ENCODE measurements at regions not wholly inside any gene's neighbourhood (a gene's known extent, or its start where the extent isn't known, plus 50 kb on each side); places are given as distances from the start of the nearest gene placed in this dataset.
A peak's percentile ranks its signal among the peaks of the same experiment; 100 is the strongest.

DNA sequence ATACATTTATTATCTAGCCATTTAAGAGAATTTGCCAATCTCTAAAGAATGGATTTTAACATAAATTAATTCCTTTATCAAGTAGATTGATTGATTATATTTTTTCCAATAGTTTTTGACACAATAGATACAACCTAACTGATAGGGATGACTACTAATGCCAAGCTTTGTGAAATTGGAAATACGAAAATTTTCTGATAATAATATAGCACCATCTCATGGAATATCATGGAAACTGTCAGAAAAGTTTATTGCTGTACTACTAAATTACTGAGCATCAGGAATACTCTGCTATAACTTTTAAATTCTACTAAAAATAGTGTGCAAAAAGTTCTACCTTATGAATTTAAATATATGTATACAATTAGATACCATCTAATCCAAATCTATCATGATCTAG, 101.8 kb upstream of the MAP2 start:
- Histone ChIP-seq H2AFZ (ENCODE audit: low read length) (no peak overlapping the region), H3K4me2 (ENCODE audit: low read length) (no peak overlapping the region), H3K4me3 (ENCODE audit: low read depth, low read length, poor library complexity, severe bottlenecking) (no peak overlapping the region), H3K9me2 (ENCODE audit: insufficient read depth, low read length) (no peaks in the 10 kb centered on the region), H3K4me1 (ENCODE audit: insufficient read depth, low read length, poor library complexity, severe bottlenecking) (no peaks in the 10 kb centered on the region), H4K20me1 (ENCODE audit: insufficient read depth, low read length) (no peaks in the 10 kb centered on the region), H3K27ac (ENCODE audit: low read depth, low read length, poor library complexity, severe bottlenecking) (no peak overlapping the region), H3K79me2 (ENCODE audit: insufficient read depth, low read depth, low read length) (no peaks in the 10 kb centered on the region), H3K36me3 (ENCODE audit: insufficient read depth, low read length) (no peaks in the 10 kb centered on the region), H3K9me3 (ENCODE audit: low read length) (no peaks in the 10 kb centered on the region)
- no TSS peak for BruUV-seq (replicated peaks)
- POLR2A ChIA-PET, result no interaction called here
- CTCF ChIA-PET (ENCODE audit: unreplicated experiment), result no interaction called here
- no peak for DNase-seq (ENCODE audit: low spot score)
- no peak for TF ChIP-seq EZH2phosphoT487 (IDR thresholded peaks at IDR 0.05; ENCODE audit: borderline replicate concordance, low read depth, low read length)
- peak; percentile 33; the same call in 1 of the 2 replicates for TF ChIP-seq CTCF (conservative IDR thresholded peaks at IDR 0.05; ENCODE audit: low read length)
- intact Hi-C loops (cut with micrococcal nuclease; ENCODE audit: unreplicated experiment), result loop anchor here (10.0 kb wide), 1 partner anchor 867 kb away; no protein-coding TSS in a partner anchor

- H3K9me3 ChIP-seq (ENCODE audit: low read length), result no peaks in the 10 kb centered on the region
- intact Hi-C loops (cut with micrococcal nuclease; ENCODE audit: unreplicated experiment), result loop anchor here (10.0 kb wide), 1 partner anchor 868 kb away; no protein-coding TSS in a partner anchor
- H3K4me2 ChIP-seq (ENCODE audit: low read length), result no peak overlapping the region
- no peaks in the 10 kb centered on the region for H4K20me1 ChIP-seq (ENCODE audit: insufficient read depth, low read length)
- no peaks in the 10 kb centered on the region for H3K9me2 ChIP-seq (ENCODE audit: insufficient read depth, low read length)
- BruUV-seq (replicated peaks), result no TSS peak
- H3K27ac ChIP-seq (ENCODE audit: low read depth, low read length, poor library complexity, severe bottlenecking), result no peak overlapping the region
- H3K36me3 ChIP-seq (ENCODE audit: insufficient read depth, low read length), result no peaks in the 10 kb centered on the region
- no peak overlapping the region for H3K4me3 ChIP-seq (ENCODE audit: low read depth, low read length, poor library complexity, severe bottlenecking)
- ChIA-PET CTCF (ENCODE audit: unreplicated experiment) (no interaction called here), POLR2A (interaction anchor here (0.6 kb wide), 1 partner anchor 25 kb away, joined by 3 read pairs; no protein-coding TSS in a partner anchor)
- DNase-seq (ENCODE audit: low spot score), result no peak
- no peak for TF ChIP-seq EZH2phosphoT487 (IDR thresholded peaks at IDR 0.05; ENCODE audit: borderline replicate concordance, low read depth, low read length)
- TF ChIP-seq CTCF (conservative IDR thresholded peaks at IDR 0.05; ENCODE audit: low read length), result no peak
- no peaks in the 10 kb centered on the region for H3K4me1 ChIP-seq (ENCODE audit: insufficient read depth, low read length, poor library complexity, severe bottlenecking)
- H2AFZ ChIP-seq (ENCODE audit: low read length), result no peak overlapping the region
- H3K79me2 ChIP-seq (ENCODE audit: insufficient read depth, low read depth, low read length), result no peaks in the 10 kb centered on the region
Observed at GRCh38 chr2:209322905-209323512, 100.8 kb upstream of the MAP2 start.

- no peaks in the 10 kb centered on the region for H3K4me1 ChIP-seq (ENCODE audit: insufficient read depth, low read length, poor library complexity, severe bottlenecking)
- POLR2A ChIA-PET, result interaction anchor here (0.6 to 0.9 kb wide), 2 partner anchors 11 to 26 kb away, joined by 3 to 5 read pairs; no protein-coding TSS in a partner anchor
- intact Hi-C loops (cut with micrococcal nuclease; ENCODE audit: unreplicated experiment), result loop anchor here (10.0 kb wide), 1 partner anchor 869 kb away; no protein-coding TSS in a partner anchor
Observed at GRCh38 chr2:209323738-209324137, 100.1 kb upstream of the MAP2 start.

More at GRCh38 chr2:209323738-209324137, 100.1 kb upstream of the MAP2 start:
- H3K27ac ChIP-seq (ENCODE audit: low read depth, low read length, poor library complexity, severe bottlenecking), result no peak overlapping the region
- CTCF ChIA-PET (ENCODE audit: unreplicated experiment), result no interaction called here
- no peaks in the 10 kb centered on the region for H3K36me3 ChIP-seq (ENCODE audit: insufficient read depth, low read length)
- TF ChIP-seq CTCF (conservative IDR thresholded peaks at IDR 0.05; ENCODE audit: low read length) (no peak), EZH2phosphoT487 (IDR thresholded peaks at IDR 0.05; ENCODE audit: borderline replicate concordance, low read depth, low read length) (no peak)
- H3K9me3 ChIP-seq (ENCODE audit: low read length), result no peaks in the 10 kb centered on the region
- DNase-seq (ENCODE audit: low spot score), result no peak
- BruUV-seq (replicated peaks), result no TSS peak
- H3K79me2 ChIP-seq (ENCODE audit: insufficient read depth, low read depth, low read length), result no peaks in the 10 kb centered on the region
- no peaks in the 10 kb centered on the region for H4K20me1 ChIP-seq (ENCODE audit: insufficient read depth, low read length)
- H3K4me3 ChIP-seq (ENCODE audit: low read depth, low read length, poor library complexity, severe bottlenecking), result no peak overlapping the region
- no peaks in the 10 kb centered on the region for H3K9me2 ChIP-seq (ENCODE audit: insufficient read depth, low read length)
- H3K4me2 ChIP-seq (ENCODE audit: low read length), result no peak overlapping the region
- no peak overlapping the region for H2AFZ ChIP-seq (ENCODE audit: low read length)
